Ovary (tissue), 3 donors: ENCODE measurements at regions not wholly inside any gene's neighbourhood (a gene's known extent, or its start where the extent isn't known, plus 50 kb on each side); places are given as distances from the start of the nearest gene placed in this dataset.

Source experiments
- EP300 ChIP-seq: sonication (generic); formaldehyde crosslinking; IDR thresholded peaks from one replicate; pipeline ENCODE4 v1.6.1; 2017; ENCODE audit warnings: antibody characterized with exemption
- POLR2A ChIP-seq: fragments of 450-650 bp; IDR thresholded peaks from one replicate; pipeline ENCODE4 v1.6.1; 2017; ENCODE audit warnings: antibody characterized with exemption, mild to moderate bottlenecking, moderate library complexity
- TF ChIP-seq, protein P1 (sequence below), 3 donors: fragments of 450-650 bp in 2 of 3; fragments of 200-600 bp in 1 of 3; IDR thresholded peaks; one replicate each; pipeline versions ENCODE4 v1.5.1 to v1.8.0; 2016 to 2022; ENCODE audit warnings: antibody characterized with exemption in 3 of 3, mild to moderate bottlenecking in 1 of 3
- donor health status: DM: no; HTN: no; CAD: no.

DNA sequence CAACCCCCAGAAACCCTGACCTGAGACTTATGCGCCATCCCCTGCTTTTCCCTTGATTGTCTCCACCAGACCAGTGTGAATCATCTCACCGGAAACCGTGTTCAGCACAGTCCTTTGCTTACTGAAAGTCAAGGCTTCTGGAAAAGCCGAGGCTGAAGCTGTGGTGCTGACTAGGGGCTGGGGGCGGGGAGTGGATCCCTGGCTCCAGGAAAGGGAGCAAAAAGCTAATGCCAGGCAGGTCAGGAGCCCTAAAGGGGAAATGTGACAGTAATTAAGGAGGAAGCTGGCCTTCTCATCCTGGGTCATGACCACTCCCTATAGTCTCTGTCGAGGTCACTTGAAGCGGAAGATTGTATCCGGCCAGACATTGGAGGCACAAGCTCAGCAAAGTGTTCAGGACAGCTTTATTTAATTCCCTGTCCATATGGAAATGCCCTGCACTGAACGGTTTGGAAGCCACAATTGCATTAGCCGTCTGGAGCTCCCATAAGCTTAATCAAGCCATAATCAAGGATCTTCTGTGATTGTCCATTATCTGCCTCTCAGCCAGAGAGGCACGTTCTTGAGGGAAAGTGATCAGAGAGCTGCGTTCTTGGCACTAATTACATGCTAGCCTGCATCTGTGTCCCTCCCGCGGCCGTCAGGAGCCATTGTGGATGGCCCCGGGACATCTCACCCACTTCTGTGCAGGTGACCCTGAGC is 403.6 kb downstream of the RRAGC start:
- TF ChIP-seq, protein P1, sequence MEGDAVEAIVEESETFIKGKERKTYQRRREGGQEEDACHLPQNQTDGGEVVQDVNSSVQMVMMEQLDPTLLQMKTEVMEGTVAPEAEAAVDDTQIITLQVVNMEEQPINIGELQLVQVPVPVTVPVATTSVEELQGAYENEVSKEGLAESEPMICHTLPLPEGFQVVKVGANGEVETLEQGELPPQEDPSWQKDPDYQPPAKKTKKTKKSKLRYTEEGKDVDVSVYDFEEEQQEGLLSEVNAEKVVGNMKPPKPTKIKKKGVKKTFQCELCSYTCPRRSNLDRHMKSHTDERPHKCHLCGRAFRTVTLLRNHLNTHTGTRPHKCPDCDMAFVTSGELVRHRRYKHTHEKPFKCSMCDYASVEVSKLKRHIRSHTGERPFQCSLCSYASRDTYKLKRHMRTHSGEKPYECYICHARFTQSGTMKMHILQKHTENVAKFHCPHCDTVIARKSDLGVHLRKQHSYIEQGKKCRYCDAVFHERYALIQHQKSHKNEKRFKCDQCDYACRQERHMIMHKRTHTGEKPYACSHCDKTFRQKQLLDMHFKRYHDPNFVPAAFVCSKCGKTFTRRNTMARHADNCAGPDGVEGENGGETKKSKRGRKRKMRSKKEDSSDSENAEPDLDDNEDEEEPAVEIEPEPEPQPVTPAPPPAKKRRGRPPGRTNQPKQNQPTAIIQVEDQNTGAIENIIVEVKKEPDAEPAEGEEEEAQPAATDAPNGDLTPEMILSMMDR (IDR thresholded peaks at IDR 0.05), result no peak
- TF ChIP-seq POLR2A, result no peak
- TF ChIP-seq EP300, result no peak
